Muscle of back (tissue), 3 donors: ENCODE measurements at regions not wholly inside any gene's neighbourhood (a gene's known extent, or its start where the extent isn't known, plus 50 kb on each side); places are given as distances from the start of the nearest gene placed in this dataset.
"Not testable (repeated sequence)": the region's sequence is repeated elsewhere in the genome, so short reads cannot be mapped to it uniquely, and the experiment has no call there.

Experiments
- DNase-seq, 3 donors: peaks; one replicate each; pipeline versions ENCODE4 v3.0.0 to v3.0.0-alpha.2; 2013

- DNase-seq: no peak
These were observed 50.7 kb upstream of the TNFSF4 start for GRCh38 chr1:173257805-173258204.

- DNase-seq: no peak
These were observed 51.5 kb upstream of the TNFSF4 start for GRCh38 chr1:173258479-173259264.

GRCh38 chr1:173260329-173260728 is 53.2 kb upstream of the TNFSF4 start:
- DNase-seq: not testable (repeated sequence)

DNA sequence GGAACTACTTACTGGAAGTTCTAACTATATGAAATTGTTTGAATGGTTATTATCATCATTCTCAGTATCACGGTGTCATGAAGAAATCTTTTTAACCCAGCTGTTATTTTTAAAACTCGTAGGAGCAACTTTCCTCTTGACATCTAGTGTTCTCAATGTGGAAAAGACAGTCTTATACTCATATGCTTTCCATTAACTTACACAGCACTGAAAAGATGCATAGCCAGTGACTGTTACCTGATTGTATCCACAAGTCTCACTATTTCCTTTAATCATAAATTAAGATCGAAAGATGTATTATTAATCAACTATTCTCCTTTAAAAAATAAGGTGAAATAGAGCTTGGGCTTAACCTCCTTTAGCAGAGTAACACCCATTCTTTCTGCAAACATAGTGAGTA is 59.7 kb upstream of the TNFSF4 start:
- no peak for DNase-seq

GRCh38 chr1:173267453-173267945 is 60.4 kb upstream of the TNFSF4 start:
- peak in 1 of 3 donors; percentile 75 for DNase-seq

- DNase-seq: no peak
These were observed 61.1 kb upstream of the TNFSF4 start for GRCh38 chr1:173268261-173268660.

DNA sequence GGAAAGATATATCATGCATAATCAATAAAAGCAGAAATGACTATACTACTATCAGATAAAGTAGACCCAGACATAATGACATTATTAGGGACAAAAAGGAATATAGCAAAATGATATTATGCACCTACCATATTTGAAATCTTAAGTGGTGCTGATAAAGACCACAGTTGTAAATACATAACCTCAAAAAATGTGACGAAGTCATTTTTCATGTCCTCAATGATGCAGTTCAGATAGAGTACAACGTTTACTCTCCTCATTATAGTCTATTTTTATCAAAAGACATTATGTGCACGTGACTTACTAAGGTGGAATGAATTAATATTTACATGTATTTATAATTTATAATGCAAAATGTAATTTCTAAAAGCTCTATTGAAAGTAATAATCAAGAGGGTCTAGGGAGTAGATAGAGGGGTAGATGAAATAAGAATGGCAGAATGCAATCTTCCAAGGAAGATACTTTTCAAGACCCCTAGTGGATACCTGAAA is 61.7 kb upstream of the TNFSF4 start:
- no peak for DNase-seq

GRCh38 chr1:173269490-173270230 is 62.5 kb upstream of the TNFSF4 start:
- DNase-seq: peak in 1 of 3 donors; percentile 73

DNA sequence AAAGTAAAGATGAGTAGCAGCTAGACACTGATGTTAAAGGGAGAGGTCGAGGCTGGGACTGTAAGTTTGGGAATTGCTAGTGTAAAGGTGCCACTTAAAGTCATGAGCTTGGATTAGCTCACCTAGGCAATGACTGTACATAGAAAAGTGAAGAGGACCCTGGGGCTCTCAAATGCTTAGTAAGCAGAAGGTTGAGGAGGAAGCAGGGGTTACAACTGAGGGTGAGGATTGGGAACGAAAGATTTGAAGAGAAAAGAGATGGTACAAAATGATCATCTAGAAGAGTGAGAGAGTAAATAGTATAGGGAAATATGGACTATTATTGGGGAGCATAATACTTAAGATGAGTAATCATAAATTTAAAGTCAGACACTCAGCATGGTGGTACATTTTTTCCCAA is 63.1 kb upstream of the TNFSF4 start:
- no peak for DNase-seq

DNA sequence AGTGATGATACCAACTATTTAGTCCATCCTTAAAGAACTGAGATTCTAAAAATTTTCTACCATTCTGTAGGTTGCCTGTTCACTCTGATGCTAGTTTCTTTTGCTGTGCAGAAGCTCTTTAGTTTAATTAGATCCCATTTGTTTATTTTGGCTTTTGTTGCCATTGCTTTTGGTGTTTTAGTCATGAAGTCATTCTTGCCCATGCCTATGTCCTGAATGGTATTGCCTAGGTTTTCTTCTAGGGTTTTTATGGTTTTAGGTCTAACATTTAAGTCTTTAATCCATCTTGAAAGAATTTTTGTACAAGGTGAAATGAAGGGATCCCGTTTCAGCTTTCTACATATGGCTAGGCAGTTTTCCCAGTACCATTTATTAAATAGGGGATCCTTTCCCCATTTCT is 63.9 kb upstream of the TNFSF4 start:
- DNase-seq: not testable (repeated sequence)

DNA sequence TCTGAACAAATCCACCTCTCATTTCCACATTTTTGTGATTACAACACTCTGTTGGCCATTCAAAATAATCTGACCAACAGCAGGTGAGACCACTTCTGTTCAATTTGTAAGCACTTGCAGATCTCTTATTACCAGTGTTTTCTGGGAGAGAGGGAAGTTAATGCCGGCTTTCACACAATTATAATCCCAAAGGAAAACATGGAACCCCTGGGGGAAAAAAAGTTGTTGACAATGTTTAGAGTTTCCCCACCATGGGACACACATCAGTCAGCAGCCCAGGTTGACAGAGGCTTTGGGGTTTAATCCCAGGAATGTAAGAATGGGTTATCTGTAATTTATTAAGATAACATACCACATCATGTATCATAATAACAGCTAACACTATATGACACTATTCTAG is 68.4 kb upstream of the TNFSF4 start:
- no peak for DNase-seq

DNA sequence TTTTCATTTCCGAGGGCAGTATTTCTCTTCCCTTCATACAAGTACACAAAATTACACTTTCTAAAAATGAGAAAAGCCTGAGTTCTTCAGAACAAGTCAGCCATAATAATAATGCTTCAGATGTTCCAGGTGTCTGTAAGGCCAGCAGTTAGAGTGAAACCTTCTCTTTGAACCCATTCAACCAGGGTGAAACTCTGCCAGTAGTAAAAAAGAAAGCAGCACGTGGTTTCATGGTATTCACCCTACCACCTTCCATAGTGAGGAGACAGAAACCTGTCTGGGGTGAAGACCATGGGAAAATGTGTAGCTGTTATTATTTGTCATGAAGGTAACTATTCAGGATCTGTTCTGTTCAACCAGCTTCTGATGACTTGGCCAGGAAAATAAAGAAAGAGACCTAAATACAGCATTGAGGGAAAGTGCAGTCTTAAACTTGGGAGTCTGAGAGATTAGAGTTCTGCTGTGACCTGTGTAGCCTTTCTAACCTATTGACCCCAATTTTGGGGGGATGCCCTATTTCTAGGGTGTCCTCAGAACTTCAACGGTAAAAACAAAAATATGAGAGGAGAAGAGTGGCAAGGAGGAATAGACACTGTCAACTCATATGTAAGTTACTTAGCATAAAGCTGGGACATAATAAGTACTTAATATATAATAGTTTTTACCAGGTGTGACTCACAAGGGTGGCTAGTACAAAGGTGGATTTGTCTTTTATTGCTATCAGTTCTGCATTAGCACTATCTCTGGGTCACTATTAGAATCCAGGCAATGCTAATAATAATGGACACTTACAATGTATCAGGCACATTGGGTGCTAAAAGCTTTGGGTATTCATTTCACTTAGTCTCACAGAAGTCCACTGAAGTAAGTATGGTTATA is 70.0 kb upstream of the TNFSF4 start:
- DNase-seq: no peak

DNA sequence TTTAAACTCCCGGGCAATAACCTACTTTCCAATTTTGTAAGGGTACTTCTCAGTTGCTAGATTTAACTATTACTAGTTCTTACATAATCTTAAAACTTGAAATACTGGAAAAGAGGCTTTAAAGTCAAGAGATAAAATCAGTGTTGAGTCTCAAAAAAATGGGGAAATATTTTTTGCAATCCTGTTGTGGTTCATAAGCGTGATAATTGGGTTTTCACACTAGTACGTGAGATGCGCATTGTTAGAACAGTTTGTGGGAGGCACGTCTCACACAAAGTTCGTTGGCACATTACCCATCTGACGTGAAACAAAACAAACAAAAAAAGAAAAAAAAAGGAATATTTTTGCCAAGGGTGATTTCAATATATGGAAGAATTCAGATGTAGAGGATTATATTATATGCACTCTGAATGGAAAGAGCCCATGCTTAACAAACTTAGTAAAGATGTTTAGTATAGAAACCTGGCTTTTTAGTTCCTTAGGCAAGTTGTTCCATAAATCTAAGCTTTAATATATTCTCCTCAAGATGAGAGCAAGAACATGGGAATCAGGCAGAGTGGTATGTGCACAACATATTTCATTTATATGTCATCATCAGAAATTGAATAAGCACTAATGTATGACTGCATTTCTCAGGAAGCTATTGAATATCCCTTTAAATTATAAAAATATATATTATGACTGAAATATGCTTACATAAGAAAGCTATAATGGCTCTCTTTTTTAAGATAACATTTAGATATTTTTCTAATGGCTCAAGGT is 73.9 kb upstream of the TNFSF4 start:
- no peak for DNase-seq

GRCh38 chr1:173285048-173285447 is 77.9 kb upstream of the TNFSF4 start:
- DNase-seq: no peak

DNA sequence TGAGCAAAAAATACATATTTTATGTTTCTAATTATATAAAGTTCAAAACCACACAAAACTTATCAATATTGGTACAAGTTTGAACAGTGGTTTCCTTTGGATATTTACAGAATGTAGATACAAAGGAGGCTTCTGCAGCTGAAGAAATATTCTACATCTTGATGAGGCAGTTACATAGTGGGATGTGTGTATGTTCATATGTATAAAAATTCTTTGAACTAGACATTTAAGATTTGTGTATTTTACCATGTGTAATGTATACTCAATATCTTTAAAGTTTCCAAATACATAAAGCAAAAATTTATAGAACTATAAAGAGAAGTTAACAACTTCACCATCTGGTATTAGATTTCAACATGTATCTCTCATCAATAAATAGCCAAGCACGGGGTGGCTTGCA is 80.7 kb upstream of the TNFSF4 start:
- DNase-seq: no peak

GRCh38 chr1:173293756-173294155 is 86.6 kb upstream of the TNFSF4 start:
- no peak for DNase-seq

GRCh38 chr1:173294843-173295242 is 87.7 kb upstream of the TNFSF4 start:
- peak in 1 of 3 donors; percentile 7 for DNase-seq

GRCh38 chr1:173295391-173295790 is 88.3 kb upstream of the TNFSF4 start:
- DNase-seq: no peak

- DNase-seq: no peak
These were observed 88.9 kb upstream of the TNFSF4 start for GRCh38 chr1:173295995-173296394.

GRCh38 chr1:173297798-173298391 is 90.8 kb upstream of the TNFSF4 start:
- no peak for DNase-seq
